ENCODE measurements at regions not wholly inside any gene's neighbourhood (a gene's known extent, or its start where the extent isn't known, plus 50 kb on each side); places are given as distances from the start of the nearest gene placed in this dataset.
A peak's percentile ranks its signal among the peaks of the same experiment; 100 is the strongest.

GRCh38 chr9:31334837-31335528 is 1049.5 kb upstream of the ACO1 start:
- H3K36me3 ChIP-seq = no peaks in the 10 kb centered on the region
- H3K4me3 ChIP-seq = no peak overlapping the region
- no peaks in the 10 kb centered on the region for H3K27me3 ChIP-seq
- no peak for DNase-seq
- 74 to 83% methylated on average over 6 of the region's 6 CpGs for WGBS, 2 donors
- H3K9me3 ChIP-seq = no peaks in the 10 kb centered on the region
- H3K27ac ChIP-seq = peak overlapping the region in 1 of 4 donors; percentile 38
- peaks cover 0 to 5% (median under 1%) of the 10 kb centered on the region in 4 donors for H3K4me1 ChIP-seq
- intact Hi-C loops (cut with DNase I) = no loop called here
- TF ChIP-seq POLR2AphosphoS5 (IDR thresholded peaks at IDR 0.05) (no peak), POLR2A (IDR thresholded peaks at IDR 0.05) (no peak), EP300 (IDR thresholded peaks at IDR 0.05) (no peak), CTCF (IDR thresholded peaks at IDR 0.05) (no peak)

GRCh38 chr9:31335529-31336234 is 1048.8 kb upstream of the ACO1 start:
- intact Hi-C loops (cut with DNase I) = no loop called here
- WGBS, 2 donors = 69 to 73% methylated on average over 4 of the region's 4 CpGs

DNA sequence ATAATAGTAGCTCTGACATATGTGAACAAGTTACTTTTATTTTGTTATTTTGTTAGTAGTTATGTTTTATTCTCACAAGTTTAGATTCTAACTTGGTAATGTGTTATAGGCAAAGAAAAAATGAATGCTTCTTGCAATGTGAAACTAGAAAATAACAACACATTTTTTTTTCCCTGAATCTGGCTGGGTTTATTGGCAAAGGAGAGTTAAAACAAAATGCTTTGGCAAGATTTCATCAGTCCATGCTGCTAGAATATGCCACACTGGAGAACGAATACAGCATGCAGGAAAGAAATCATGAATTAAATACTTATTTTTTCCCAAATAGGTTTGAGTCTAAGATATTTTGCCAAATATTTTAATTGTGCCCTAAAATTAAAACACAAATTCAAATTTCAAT is 1048.1 kb upstream of the ACO1 start:
- peaks cover 0 to 5% (median under 1%) of the 10 kb centered on the region in 4 donors for H3K4me1 ChIP-seq
- H3K36me3 ChIP-seq = no peaks in the 10 kb centered on the region
- H3K9me3 ChIP-seq = no peaks in the 10 kb centered on the region
- WGBS, 2 donors = 57 to 58% methylated on average over 1 of the region's 1 CpG
- intact Hi-C loops (cut with DNase I) = no loop called here
- DNase-seq = no peak
- no peaks in the 10 kb centered on the region for H3K27me3 ChIP-seq
- H3K27ac ChIP-seq = peak overlapping the region in 1 of 4 donors; percentile 38
- TF ChIP-seq CTCF (IDR thresholded peaks at IDR 0.05) = no peak
- no peak for TF ChIP-seq EP300 (IDR thresholded peaks at IDR 0.05)
- no peak for TF ChIP-seq POLR2A (IDR thresholded peaks at IDR 0.05)
- TF ChIP-seq POLR2AphosphoS5 (IDR thresholded peaks at IDR 0.05) = no peak
- H3K4me3 ChIP-seq = no peak overlapping the region

More at GRCh38 chr9:31335529-31336234, 1048.8 kb upstream of the ACO1 start:
- no peaks in the 10 kb centered on the region for H3K9me3 ChIP-seq
- H3K27ac ChIP-seq = peak overlapping the region in 1 of 4 donors; percentile 38
- DNase-seq = no peak
- H3K4me3 ChIP-seq = no peak overlapping the region
- no peaks in the 10 kb centered on the region for H3K27me3 ChIP-seq
- TF ChIP-seq CTCF (IDR thresholded peaks at IDR 0.05) = no peak
- no peak for TF ChIP-seq POLR2AphosphoS5 (IDR thresholded peaks at IDR 0.05)
- TF ChIP-seq POLR2A (IDR thresholded peaks at IDR 0.05) = no peak
- TF ChIP-seq EP300 (IDR thresholded peaks at IDR 0.05) = no peak
- peaks cover 0 to 5% (median under 1%) of the 10 kb centered on the region in 4 donors for H3K4me1 ChIP-seq
- no peaks in the 10 kb centered on the region for H3K36me3 ChIP-seq

DNA sequence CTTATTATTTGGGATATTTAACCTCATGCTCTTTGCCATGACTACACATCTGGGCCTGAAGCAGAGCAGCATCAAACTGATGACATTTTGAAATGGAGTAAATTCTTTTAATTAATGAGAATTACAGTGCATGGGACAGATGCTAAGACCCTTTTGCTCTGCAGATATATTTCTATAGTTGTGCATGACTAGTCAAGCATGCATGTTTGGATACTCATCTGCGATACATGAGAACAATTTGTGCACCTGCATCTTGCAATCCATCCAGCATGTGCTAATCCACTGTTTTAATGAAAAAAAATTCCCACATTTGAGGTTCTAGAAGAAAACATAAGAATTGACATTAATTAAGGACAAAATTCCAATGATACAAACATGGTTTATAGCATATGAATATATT is 1047.6 kb upstream of the ACO1 start:
- no peaks in the 10 kb centered on the region for H3K27me3 ChIP-seq
- DNase-seq = no peak
- H3K4me1 ChIP-seq = peaks cover 0 to 5% (median under 1%) of the 10 kb centered on the region in 4 donors
- 78 to 89% methylated on average over 1 of the region's 1 CpG for WGBS, 2 donors
- H3K36me3 ChIP-seq = no peaks in the 10 kb centered on the region
- no peak overlapping the region for H3K4me3 ChIP-seq
- H3K27ac ChIP-seq = no peak overlapping the region
- TF ChIP-seq POLR2A (IDR thresholded peaks at IDR 0.05) = no peak
- TF ChIP-seq EP300 (IDR thresholded peaks at IDR 0.05) = no peak
- TF ChIP-seq POLR2AphosphoS5 (IDR thresholded peaks at IDR 0.05) = no peak
- TF ChIP-seq CTCF (IDR thresholded peaks at IDR 0.05) = no peak
- intact Hi-C loops (cut with DNase I) = no loop called here
- H3K9me3 ChIP-seq = no peaks in the 10 kb centered on the region

All from sigmoid colon (tissue), 6 donors.